ENCODE measurements at regions not wholly inside any gene's neighbourhood (a gene's known extent, or its start where the extent isn't known, plus 50 kb on each side); places are given as distances from the start of the nearest gene placed in this dataset.

GRCh38 chr6:81838724-81839426, 86.4 kb upstream of the TENT5A start:
- TF ChIP-seq POLR2A (IDR thresholded peaks at IDR 0.05; ENCODE audit: low read depth, low read length) (no peak), EZH2 (IDR thresholded peaks at IDR 0.05; ENCODE audit: borderline replicate concordance, low read depth, low read length, severe bottlenecking) (no peak), FOS (IDR thresholded peaks at IDR 0.05; ENCODE audit: borderline replicate concordance, insufficient read depth, low read length) (no peak), CTCF (IDR thresholded peaks at IDR 0.05; ENCODE audit: extremely low read depth in 1 of 2, insufficient read depth in 1 of 2, low read depth in 1 of 2, low read length in 2 of 2) (no peak), POLR2AphosphoS5 (IDR thresholded peaks at IDR 0.05; ENCODE audit: insufficient read depth, low read depth, low read length) (no peak), JUN (IDR thresholded peaks at IDR 0.05; ENCODE audit: borderline replicate concordance, insufficient read depth, insufficient read length, low read depth) (no peak), MYC (IDR thresholded peaks at IDR 0.05; ENCODE audit: low read depth, low read length) (no peak), MAX (IDR thresholded peaks at IDR 0.05; ENCODE audit: insufficient read depth, insufficient read length) (no peak), GATA2 (IDR thresholded peaks at IDR 0.05; ENCODE audit: insufficient read depth, insufficient read length, low read depth, low read length) (no peak)
- Histone ChIP-seq H3K9ac (replicated peaks; ENCODE audit: extremely low read depth, insufficient read depth, low read length) (no peak overlapping the region), H2AFZ (ENCODE audit: low read depth, low read length) (no peak overlapping the region), H3K4me2 (ENCODE audit: insufficient read depth, low read length) (no peak overlapping the region), H3K27ac (ENCODE audit: insufficient read depth, low read depth, low read length) (no peak overlapping the region), H3K9me3 (replicated peaks; ENCODE audit: control insufficient read depth, insufficient read depth, low read length) (no peaks in the 10 kb centered on the region), H4K20me1 (replicated peaks; ENCODE audit: control insufficient read depth, extremely low read depth, insufficient read depth, low read length) (no peaks in the 10 kb centered on the region), H3K36me3 (ENCODE audit: control insufficient read depth in 2 of 2, extremely low read depth in 1 of 2, insufficient read depth in 2 of 2, low read length in 2 of 2) (no peaks in the 10 kb centered on the region), H3K4me3 (replicated peaks in 1 of 3; ENCODE audit: insufficient read depth in 1 of 3, low read depth in 1 of 3, low read length in 3 of 3) (no peak overlapping the region), H3K27me3 (ENCODE audit: control insufficient read depth in 2 of 2, insufficient read depth in 2 of 2, low read length in 2 of 2) (no peaks in the 10 kb centered on the region), H3K79me2 (ENCODE audit: control insufficient read depth, insufficient read depth, low read length) (no peaks in the 10 kb centered on the region), H3K4me1 (ENCODE audit: control insufficient read depth, extremely low read depth, insufficient read depth, low read length) (no peaks in the 10 kb centered on the region), H3K9me1 (replicated peaks; ENCODE audit: control insufficient read depth, extremely low read depth, insufficient read depth, low read length) (no peaks in the 10 kb centered on the region)
- no TSS peak for BruUV-seq (replicated peaks)
- DNase-seq (ENCODE audit: low read depth, low spot score) (no peak), FAIRE-seq (no peak)
- dilution Hi-C loops (cut with MboI; ENCODE audit: extremely low pct_ligation_motif_present, low sequenced_read_pairs): no loop called here
- POLR2A ChIA-PET: no interaction called here
- intact Hi-C loops (cut with micrococcal nuclease): no loop called here
- CTCF ChIA-PET: interaction anchor here (0.7 kb wide), 2 partner anchors 201 to 479 kb away, joined by 3 to 8 read pairs; no protein-coding TSS in a partner anchor

All from endothelial cell of umbilical vein (primary cell).